ENCODE measurements at regions not wholly inside any gene's neighbourhood (a gene's known extent, or its start where the extent isn't known, plus 50 kb on each side); places are given as distances from the start of the nearest gene placed in this dataset.

DNA sequence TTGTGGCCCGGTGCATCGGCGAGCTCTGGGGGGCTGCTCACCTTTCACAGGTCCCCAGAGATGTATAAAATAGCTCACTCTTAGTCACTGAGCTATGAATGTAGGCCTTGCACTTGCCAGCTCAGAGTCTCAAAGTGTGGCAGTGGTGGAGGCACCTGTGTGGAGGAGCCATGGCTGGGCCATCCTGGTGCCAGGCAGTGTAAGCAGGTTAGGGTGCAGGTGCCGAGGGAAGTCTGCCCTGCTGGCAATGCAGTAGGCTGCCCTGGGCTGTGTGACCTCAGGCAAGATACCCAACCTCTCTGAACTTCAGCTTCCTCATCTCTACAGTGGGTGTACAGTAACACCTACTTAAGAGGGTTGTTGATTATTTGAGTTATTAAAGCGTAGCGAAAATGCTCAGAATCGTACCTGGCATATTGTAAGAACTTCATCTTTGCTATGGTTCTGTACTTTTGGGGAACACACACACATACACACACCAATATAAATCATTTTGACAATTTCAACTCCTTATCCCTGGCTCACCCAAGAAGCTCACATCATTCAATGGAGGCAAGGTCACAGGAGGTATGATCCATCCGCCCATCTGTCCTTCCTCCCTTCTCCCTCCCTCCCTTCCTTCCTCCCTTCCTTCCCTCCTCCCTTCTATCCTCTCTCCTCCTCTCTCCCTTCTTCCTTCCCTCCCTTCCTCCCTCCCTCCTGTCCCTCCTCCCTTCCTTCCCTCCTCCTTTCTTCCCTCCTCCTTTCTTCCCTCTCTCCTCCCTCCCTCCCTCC is 66.8 kb upstream of the STX16 start:
- intact Hi-C loops (cut with micrococcal nuclease; ENCODE audit: unreplicated experiment) = no loop called here
- H3K36me3 ChIP-seq (ENCODE audit: insufficient read depth, low read length) = no peaks in the 10 kb centered on the region
- TF ChIP-seq, protein P1, sequence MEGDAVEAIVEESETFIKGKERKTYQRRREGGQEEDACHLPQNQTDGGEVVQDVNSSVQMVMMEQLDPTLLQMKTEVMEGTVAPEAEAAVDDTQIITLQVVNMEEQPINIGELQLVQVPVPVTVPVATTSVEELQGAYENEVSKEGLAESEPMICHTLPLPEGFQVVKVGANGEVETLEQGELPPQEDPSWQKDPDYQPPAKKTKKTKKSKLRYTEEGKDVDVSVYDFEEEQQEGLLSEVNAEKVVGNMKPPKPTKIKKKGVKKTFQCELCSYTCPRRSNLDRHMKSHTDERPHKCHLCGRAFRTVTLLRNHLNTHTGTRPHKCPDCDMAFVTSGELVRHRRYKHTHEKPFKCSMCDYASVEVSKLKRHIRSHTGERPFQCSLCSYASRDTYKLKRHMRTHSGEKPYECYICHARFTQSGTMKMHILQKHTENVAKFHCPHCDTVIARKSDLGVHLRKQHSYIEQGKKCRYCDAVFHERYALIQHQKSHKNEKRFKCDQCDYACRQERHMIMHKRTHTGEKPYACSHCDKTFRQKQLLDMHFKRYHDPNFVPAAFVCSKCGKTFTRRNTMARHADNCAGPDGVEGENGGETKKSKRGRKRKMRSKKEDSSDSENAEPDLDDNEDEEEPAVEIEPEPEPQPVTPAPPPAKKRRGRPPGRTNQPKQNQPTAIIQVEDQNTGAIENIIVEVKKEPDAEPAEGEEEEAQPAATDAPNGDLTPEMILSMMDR (conservative IDR thresholded peaks at IDR 0.05; ENCODE audit: low read length) = no peak
- no peak for TF ChIP-seq EZH2phosphoT487 (IDR thresholded peaks at IDR 0.05; ENCODE audit: borderline replicate concordance, low read depth, low read length)
- H3K4me1 ChIP-seq (ENCODE audit: insufficient read depth, low read length, poor library complexity, severe bottlenecking) = no peaks in the 10 kb centered on the region
- ChIA-PET POLR2A (no interaction called here), CTCF (ENCODE audit: unreplicated experiment) (no interaction called here)
- H4K20me1 ChIP-seq (ENCODE audit: insufficient read depth, low read length) = no peaks in the 10 kb centered on the region
- no TSS peak for BruUV-seq (replicated peaks)
- H2AFZ ChIP-seq (ENCODE audit: low read length) = no peak overlapping the region
- no peak overlapping the region for H3K4me3 ChIP-seq (ENCODE audit: low read depth, low read length, poor library complexity, severe bottlenecking)
- H3K9me3 ChIP-seq (ENCODE audit: low read length) = no peaks in the 10 kb centered on the region
- H3K9me2 ChIP-seq (ENCODE audit: insufficient read depth, low read length) = no peaks in the 10 kb centered on the region
- H3K79me2 ChIP-seq (ENCODE audit: insufficient read depth, low read depth, low read length) = no peaks in the 10 kb centered on the region
- H3K4me2 ChIP-seq (ENCODE audit: low read length) = no peak overlapping the region
- H3K27ac ChIP-seq (ENCODE audit: low read depth, low read length, poor library complexity, severe bottlenecking) = no peak overlapping the region
- no peak for DNase-seq (ENCODE audit: low spot score)

DNA sequence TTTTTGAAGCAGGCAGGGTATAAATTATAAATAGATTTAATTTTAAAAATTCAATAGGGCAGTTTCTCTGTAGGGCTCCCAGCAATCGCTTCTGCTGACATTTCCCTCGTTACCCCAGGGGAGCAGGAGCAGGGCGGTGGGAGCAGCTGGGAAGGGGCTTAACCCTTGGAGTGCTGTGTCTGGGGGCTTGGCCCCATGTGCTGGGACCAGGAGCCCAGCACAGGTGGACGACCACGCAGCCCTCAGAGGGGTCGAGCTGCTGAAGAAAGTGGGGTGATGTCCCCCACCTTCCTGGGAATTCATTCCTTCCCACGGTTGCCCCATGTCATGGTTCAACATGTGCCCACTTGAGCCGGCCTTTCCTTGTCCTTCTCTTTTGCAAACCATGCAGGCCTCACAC is 67.5 kb upstream of the STX16 start:
- no peak overlapping the region for H3K27ac ChIP-seq (ENCODE audit: low read depth, low read length, poor library complexity, severe bottlenecking)
- H3K9me3 ChIP-seq (ENCODE audit: low read length) = no peaks in the 10 kb centered on the region
- ChIA-PET POLR2A (no interaction called here), CTCF (ENCODE audit: unreplicated experiment) (no interaction called here)
- no peak overlapping the region for H3K4me2 ChIP-seq (ENCODE audit: low read length)
- intact Hi-C loops (cut with micrococcal nuclease; ENCODE audit: unreplicated experiment) = no loop called here
- BruUV-seq (replicated peaks) = no TSS peak
- DNase-seq (ENCODE audit: low spot score) = no peak
- no peaks in the 10 kb centered on the region for H3K9me2 ChIP-seq (ENCODE audit: insufficient read depth, low read length)
- no peak for TF ChIP-seq EZH2phosphoT487 (IDR thresholded peaks at IDR 0.05; ENCODE audit: borderline replicate concordance, low read depth, low read length)
- TF ChIP-seq, protein P1 (conservative IDR thresholded peaks at IDR 0.05; ENCODE audit: low read length) = no peak
- no peak overlapping the region for H2AFZ ChIP-seq (ENCODE audit: low read length)
- no peaks in the 10 kb centered on the region for H3K79me2 ChIP-seq (ENCODE audit: insufficient read depth, low read depth, low read length)
- no peaks in the 10 kb centered on the region for H4K20me1 ChIP-seq (ENCODE audit: insufficient read depth, low read length)
- no peak overlapping the region for H3K4me3 ChIP-seq (ENCODE audit: low read depth, low read length, poor library complexity, severe bottlenecking)
- H3K36me3 ChIP-seq (ENCODE audit: insufficient read depth, low read length) = no peaks in the 10 kb centered on the region
- no peaks in the 10 kb centered on the region for H3K4me1 ChIP-seq (ENCODE audit: insufficient read depth, low read length, poor library complexity, severe bottlenecking)

DNA sequence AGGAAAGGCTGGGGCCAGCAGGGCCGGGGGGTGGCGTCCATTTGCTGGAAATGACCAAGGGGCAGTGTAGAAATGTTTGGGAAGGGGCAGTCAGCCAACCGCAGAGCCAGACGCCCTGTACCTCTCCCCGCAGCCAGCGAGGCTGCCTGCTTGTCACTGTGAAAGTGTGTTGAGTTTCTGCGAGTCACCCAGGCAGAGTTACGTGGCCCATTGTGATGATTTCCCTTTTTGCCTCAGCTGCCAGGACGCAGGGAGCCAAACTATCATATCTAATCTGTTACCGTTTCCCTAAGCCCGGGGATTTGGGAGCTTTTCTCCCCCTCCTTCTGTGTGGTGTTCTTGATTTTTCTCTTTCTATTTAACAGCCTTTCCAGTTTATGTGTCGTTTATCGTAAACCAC is 67.9 kb upstream of the STX16 start:
- H3K9me3 ChIP-seq (ENCODE audit: low read length) = no peaks in the 10 kb centered on the region
- H3K27ac ChIP-seq (ENCODE audit: low read depth, low read length, poor library complexity, severe bottlenecking) = no peak overlapping the region
- intact Hi-C loops (cut with micrococcal nuclease; ENCODE audit: unreplicated experiment) = no loop called here
- CTCF ChIA-PET (ENCODE audit: unreplicated experiment) = no interaction called here
- H3K9me2 ChIP-seq (ENCODE audit: insufficient read depth, low read length) = no peaks in the 10 kb centered on the region
- TF ChIP-seq, protein P1 (conservative IDR thresholded peaks at IDR 0.05; ENCODE audit: low read length) = no peak
- no peaks in the 10 kb centered on the region for H4K20me1 ChIP-seq (ENCODE audit: insufficient read depth, low read length)
- no peak overlapping the region for H2AFZ ChIP-seq (ENCODE audit: low read length)
- H3K4me3 ChIP-seq (ENCODE audit: low read depth, low read length, poor library complexity, severe bottlenecking) = no peak overlapping the region
- DNase-seq (ENCODE audit: low spot score) = no peak
- H3K4me2 ChIP-seq (ENCODE audit: low read length) = no peak overlapping the region
- H3K79me2 ChIP-seq (ENCODE audit: insufficient read depth, low read depth, low read length) = no peaks in the 10 kb centered on the region
- no TSS peak for BruUV-seq (replicated peaks)
- POLR2A ChIA-PET = no interaction called here
- H3K4me1 ChIP-seq (ENCODE audit: insufficient read depth, low read length, poor library complexity, severe bottlenecking) = no peaks in the 10 kb centered on the region
- no peaks in the 10 kb centered on the region for H3K36me3 ChIP-seq (ENCODE audit: insufficient read depth, low read length)
